C4-2B (cell line): ENCODE measurements at regions not wholly inside any gene's neighbourhood (a gene's known extent, or its start where the extent isn't known, plus 50 kb on each side); places are given as distances from the start of the nearest gene placed in this dataset.

ENCODE experiments used
- CTCF ChIP-seq: fragments of 450-650 bp; conservative IDR thresholded peaks from 2 replicates; pipeline ENCODE4 v1.5.1; 2017; ENCODE audit warnings: mild to moderate bottlenecking
- ZFX ChIP-seq: fragments of 450-650 bp; IDR thresholded peaks from 2 replicates; pipeline ENCODE4 v1.6.1; 2017

DNA sequence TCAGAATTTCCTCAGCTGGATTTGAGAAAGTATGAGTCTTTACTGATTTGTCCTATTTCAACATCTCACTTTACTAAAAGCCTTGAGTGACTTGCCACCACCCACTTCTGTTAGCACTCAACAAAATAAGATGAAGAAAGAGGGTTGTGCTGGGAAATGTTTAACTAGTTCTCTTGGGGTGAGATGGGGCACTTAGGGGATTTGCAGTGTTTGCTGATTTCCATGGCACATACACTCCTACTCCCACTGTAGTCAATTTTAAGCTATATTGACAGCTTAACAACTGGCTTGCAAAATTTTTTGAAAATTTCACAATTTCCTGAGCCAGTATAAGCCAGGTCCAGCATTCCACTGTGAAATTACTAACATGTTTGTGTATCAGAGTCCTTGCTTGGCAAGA is 463.1 kb upstream of the ARHGEF26 start:
- no peak for TF ChIP-seq ZFX
- TF ChIP-seq CTCF, result no peak
